ENCODE measurements at regions not wholly inside any gene's neighbourhood (a gene's known extent, or its start where the extent isn't known, plus 50 kb on each side); places are given as distances from the start of the nearest gene placed in this dataset.

GRCh38 chr9:26373616-26374015, 519.0 kb downstream of the CAAP1 start:
- Mint-ChIP-seq H3K36me3 (ENCODE audit: low read depth, unreplicated experiment) (no peaks in the 10 kb centered on the region), H3K27ac (ENCODE audit: unreplicated experiment) (no peak overlapping the region), H3K4me3 (ENCODE audit: unreplicated experiment) (no peak overlapping the region), H3K4me1 (ENCODE audit: low read depth, unreplicated experiment) (peaks cover 4% of the 10 kb centered on the region), H3K27me3 (ENCODE audit: low read depth, unreplicated experiment) (no peaks in the 10 kb centered on the region), H3K9me3 (ENCODE audit: unreplicated experiment) (no peaks in the 10 kb centered on the region)
- no peaks in the 10 kb centered on the region for H3K9me3 ChIP-seq (ENCODE audit: insufficient read depth, low read depth, low read length)
- FAIRE-seq (no peak), DNase-seq (ENCODE audit: low read depth) (no peak)
- no peak for TF ChIP-seq EZH2 (IDR thresholded peaks at IDR 0.05; ENCODE audit: insufficient read depth, low read length)
- TF ChIP-seq CTCF (IDR thresholded peaks at IDR 0.05; ENCODE audit: insufficient read depth, low read depth, low read length): no peak
- H2AFZ ChIP-seq (ENCODE audit: low read depth, low read length): no peak overlapping the region
- no peak overlapping the region for H3K4me2 ChIP-seq (ENCODE audit: low read length)
- no peaks in the 10 kb centered on the region for H3K36me3 ChIP-seq (ENCODE audit: insufficient read depth, low read length)
- no peak overlapping the region for H3K4me3 ChIP-seq (ENCODE audit: insufficient read depth, low read depth, low read length)
- H4K20me1 ChIP-seq (ENCODE audit: insufficient read depth, low read length): no peaks in the 10 kb centered on the region
- H3K27ac ChIP-seq (ENCODE audit: low read depth, low read length): no peak overlapping the region
- no peaks in the 10 kb centered on the region for H3K27me3 ChIP-seq (ENCODE audit: insufficient read depth, low read length)
- no peak overlapping the region for H3K9ac ChIP-seq (ENCODE audit: low read length)
- no peaks in the 10 kb centered on the region for H3K4me1 ChIP-seq (ENCODE audit: insufficient read depth, low read length)
- no peaks in the 10 kb centered on the region for H3K79me2 ChIP-seq (ENCODE audit: insufficient read depth, low read length)

GRCh38 chr9:26371236-26371635, 521.4 kb downstream of the CAAP1 start:
- H3K4me3 ChIP-seq (ENCODE audit: insufficient read depth, low read depth, low read length): no peak overlapping the region
- DNase-seq (ENCODE audit: low read depth) (no peak), FAIRE-seq (no peak)
- Mint-ChIP-seq H3K4me1 (ENCODE audit: low read depth, unreplicated experiment) (peaks cover 4% of the 10 kb centered on the region), H3K4me3 (ENCODE audit: unreplicated experiment) (no peak overlapping the region), H3K27me3 (ENCODE audit: low read depth, unreplicated experiment) (no peaks in the 10 kb centered on the region), H3K36me3 (ENCODE audit: low read depth, unreplicated experiment) (no peaks in the 10 kb centered on the region), H3K9me3 (ENCODE audit: unreplicated experiment) (no peaks in the 10 kb centered on the region), H3K27ac (ENCODE audit: unreplicated experiment) (no peak overlapping the region)
- H3K36me3 ChIP-seq (ENCODE audit: insufficient read depth, low read length): no peaks in the 10 kb centered on the region
- TF ChIP-seq EZH2 (IDR thresholded peaks at IDR 0.05; ENCODE audit: insufficient read depth, low read length): no peak
- TF ChIP-seq CTCF (IDR thresholded peaks at IDR 0.05; ENCODE audit: insufficient read depth, low read depth, low read length): no peak
- H3K4me1 ChIP-seq (ENCODE audit: insufficient read depth, low read length): no peaks in the 10 kb centered on the region
- no peak overlapping the region for H2AFZ ChIP-seq (ENCODE audit: low read depth, low read length)
- no peaks in the 10 kb centered on the region for H3K27me3 ChIP-seq (ENCODE audit: insufficient read depth, low read length)
- no peak overlapping the region for H3K27ac ChIP-seq (ENCODE audit: low read depth, low read length)
- H4K20me1 ChIP-seq (ENCODE audit: insufficient read depth, low read length): no peaks in the 10 kb centered on the region
- no peak overlapping the region for H3K9ac ChIP-seq (ENCODE audit: low read length)
- H3K79me2 ChIP-seq (ENCODE audit: insufficient read depth, low read length): no peaks in the 10 kb centered on the region
- H3K4me2 ChIP-seq (ENCODE audit: low read length): no peak overlapping the region
- H3K9me3 ChIP-seq (ENCODE audit: insufficient read depth, low read depth, low read length): no peaks in the 10 kb centered on the region

GRCh38 chr9:26369093-26369492, 523.5 kb downstream of the CAAP1 start:
- no peaks in the 10 kb centered on the region for H3K36me3 ChIP-seq (ENCODE audit: insufficient read depth, low read length)
- H3K4me1 ChIP-seq (ENCODE audit: insufficient read depth, low read length): no peaks in the 10 kb centered on the region
- no peak overlapping the region for H3K4me2 ChIP-seq (ENCODE audit: low read length)
- no peaks in the 10 kb centered on the region for H4K20me1 ChIP-seq (ENCODE audit: insufficient read depth, low read length)
- no peaks in the 10 kb centered on the region for H3K9me3 ChIP-seq (ENCODE audit: insufficient read depth, low read depth, low read length)
- DNase-seq (ENCODE audit: low read depth) (no peak), FAIRE-seq (no peak)
- Mint-ChIP-seq H3K4me1 (ENCODE audit: low read depth, unreplicated experiment) (no peaks in the 10 kb centered on the region), H3K27me3 (ENCODE audit: low read depth, unreplicated experiment) (peaks cover 2% of the 10 kb centered on the region), H3K36me3 (ENCODE audit: low read depth, unreplicated experiment) (no peaks in the 10 kb centered on the region), H3K27ac (ENCODE audit: unreplicated experiment) (no peak overlapping the region), H3K9me3 (ENCODE audit: unreplicated experiment) (no peaks in the 10 kb centered on the region), H3K4me3 (ENCODE audit: unreplicated experiment) (no peak overlapping the region)
- no peak overlapping the region for H3K9ac ChIP-seq (ENCODE audit: low read length)
- no peaks in the 10 kb centered on the region for H3K79me2 ChIP-seq (ENCODE audit: insufficient read depth, low read length)
- no peak overlapping the region for H3K4me3 ChIP-seq (ENCODE audit: insufficient read depth, low read depth, low read length)
- TF ChIP-seq CTCF (IDR thresholded peaks at IDR 0.05; ENCODE audit: insufficient read depth, low read depth, low read length) (no peak), EZH2 (IDR thresholded peaks at IDR 0.05; ENCODE audit: insufficient read depth, low read length) (no peak)
- H3K27ac ChIP-seq (ENCODE audit: low read depth, low read length): no peak overlapping the region
- H3K27me3 ChIP-seq (ENCODE audit: insufficient read depth, low read length): no peaks in the 10 kb centered on the region
- no peak overlapping the region for H2AFZ ChIP-seq (ENCODE audit: low read depth, low read length)
